Karpas-422 (cell line): ENCODE measurements at regions not wholly inside any gene's neighbourhood (a gene's known extent, or its start where the extent isn't known, plus 50 kb on each side); places are given as distances from the start of the nearest gene placed in this dataset.
"Not testable (repeated sequence)": the region's sequence is repeated elsewhere in the genome, so short reads cannot be mapped to it uniquely, and the experiment has no call there.

Source experiments
- DNase-seq: peaks from one replicate; pipeline ENCODE4 v3.0.0-alpha.2; 2015
- H2AFZ ChIP-seq: fragments of 200-600 bp; sonication (generic); 2 replicates; pipeline ENCODE4 v1.6.1; 2014; ENCODE audit warnings: antibody characterized with exemption, low read length, mixed read lengths
- H3K27ac ChIP-seq: fragments of 200-600 bp; sonication (generic); 2 replicates; pipeline ENCODE4 v1.5.1; 2014; ENCODE audit warnings: mild to moderate bottlenecking, low read length, moderate library complexity
- H3K27me3 ChIP-seq: fragments of 200-600 bp; sonication (generic); 2 replicates; pipeline ENCODE4 v1.6.1; 2014; ENCODE audit warnings: low read length, mixed read lengths
- H3K36me3 ChIP-seq: fragments of 200-600 bp; sonication (generic); 2 replicates; pipeline ENCODE4 v1.6.1; 2014; ENCODE audit warnings: low read length, mixed read lengths; ENCODE audit not compliant: insufficient read depth
- H3K4me1 ChIP-seq: fragments of 200-600 bp; sonication (generic); 2 replicates; pipeline ENCODE4 v1.6.1; 2014; ENCODE audit warnings: mild to moderate bottlenecking, low read length, mixed read lengths
- H3K4me2 ChIP-seq: fragments of 200-600 bp; sonication (generic); 2 replicates; pipeline ENCODE4 v1.6.1; 2014; ENCODE audit warnings: low read length, low read depth, mild to moderate bottlenecking; ENCODE audit not compliant: poor library complexity, severe bottlenecking
- H3K4me3 ChIP-seq: fragments of 200-600 bp; sonication (generic); 2 replicates; pipeline ENCODE4 v1.5.1; 2014; ENCODE audit warnings: mild to moderate bottlenecking, antibody characterized with exemption, low read length, mixed read lengths
- H3K79me2 ChIP-seq: fragments of 200-600 bp; sonication (generic); 2 replicates; pipeline ENCODE4 v1.6.1; 2014; ENCODE audit warnings: mild to moderate bottlenecking, low read length, mixed read lengths
- H3K9ac ChIP-seq: fragments of 200-600 bp; sonication (generic); 2 replicates; pipeline ENCODE4 v1.6.0; 2014; ENCODE audit warnings: low read length
- H3K9me2 ChIP-seq: fragments of 200-600 bp; sonication (generic), shearing (Covaris generic); replicated peaks from 2 replicates; pipeline ENCODE4 v1.6.0; 2014; ENCODE audit warnings: mild to moderate bottlenecking, low read length, moderate library complexity; ENCODE audit not compliant: insufficient read depth
- H3K9me3 ChIP-seq: fragments of 300-700, 200-600 bp; sonication (generic); 2 replicates; pipeline ENCODE4 v1.6.1; 2014; ENCODE audit warnings: low read length, mixed read lengths
- H4K20me1 ChIP-seq: fragments of 200-600 bp; sonication (generic); 2 replicates; pipeline ENCODE4 v1.6.1; 2014; ENCODE audit warnings: mild to moderate bottlenecking, antibody characterized with exemption, low read length, low read depth; ENCODE audit not compliant: insufficient read depth

- no peaks in the 10 kb centered on the region for H3K4me1 ChIP-seq
- no peaks in the 10 kb centered on the region for H3K27me3 ChIP-seq
- no peak overlapping the region for H3K9ac ChIP-seq
- no peaks in the 10 kb centered on the region for H3K9me3 ChIP-seq
- H3K4me2 ChIP-seq, result no peak overlapping the region
- no peaks in the 10 kb centered on the region for H4K20me1 ChIP-seq
- peak; percentile 6 for DNase-seq
- no peak overlapping the region for H2AFZ ChIP-seq
- no peaks in the 10 kb centered on the region for H3K36me3 ChIP-seq
- H3K27ac ChIP-seq, result no peak overlapping the region
- no peaks in the 10 kb centered on the region for H3K79me2 ChIP-seq
- no peak overlapping the region for H3K4me3 ChIP-seq
- H3K9me2 ChIP-seq, result no peaks in the 10 kb centered on the region
Observed at GRCh38 chr5:2066373-2066772, 183.6 kb upstream of the IRX4 start.

- DNase-seq, H3K9me2 ChIP-seq: not testable (repeated sequence)
Observed at GRCh38 chr5:2063380-2063779, 180.7 kb upstream of the IRX4 start.

GRCh38 chr5:2052687-2053086 lies 170.0 kb upstream of the IRX4 start:
- H3K4me1 ChIP-seq, result no peaks in the 10 kb centered on the region
- H4K20me1 ChIP-seq, result no peaks in the 10 kb centered on the region
- no peak overlapping the region for H3K4me3 ChIP-seq
- H3K36me3 ChIP-seq, result no peaks in the 10 kb centered on the region
- no peak overlapping the region for H3K9ac ChIP-seq
- H3K27ac ChIP-seq, result no peak overlapping the region
- H3K27me3 ChIP-seq, result no peaks in the 10 kb centered on the region
- H3K9me2 ChIP-seq, result no peaks in the 10 kb centered on the region
- DNase-seq, result no peak
- H2AFZ ChIP-seq, result no peak overlapping the region
- H3K79me2 ChIP-seq, result no peaks in the 10 kb centered on the region
- H3K9me3 ChIP-seq, result no peaks in the 10 kb centered on the region
- H3K4me2 ChIP-seq, result no peak overlapping the region

More at GRCh38 chr5:2063380-2063779, 180.7 kb upstream of the IRX4 start:
- H3K27ac ChIP-seq, H3K36me3 ChIP-seq, H2AFZ ChIP-seq, H3K4me1 ChIP-seq, H3K27me3 ChIP-seq, H3K9me3 ChIP-seq, H3K9ac ChIP-seq, H3K79me2 ChIP-seq, H4K20me1 ChIP-seq, H3K4me2 ChIP-seq, H3K4me3 ChIP-seq: not testable (repeated sequence)

GRCh38 chr5:2049876-2050275 lies 167.2 kb upstream of the IRX4 start:
- no peaks in the 10 kb centered on the region for H4K20me1 ChIP-seq
- DNase-seq, result no peak

GRCh38 chr5:2048664-2049063 lies 165.9 kb upstream of the IRX4 start:
- no peaks in the 10 kb centered on the region for H3K79me2 ChIP-seq
- H4K20me1 ChIP-seq, result no peaks in the 10 kb centered on the region
- no peak overlapping the region for H3K9ac ChIP-seq
- no peaks in the 10 kb centered on the region for H3K27me3 ChIP-seq
- H3K4me1 ChIP-seq, result no peaks in the 10 kb centered on the region
- H3K27ac ChIP-seq, result no peak overlapping the region
- H2AFZ ChIP-seq, result no peak overlapping the region
- H3K9me2 ChIP-seq, result no peaks in the 10 kb centered on the region
- DNase-seq, result no peak
- H3K4me3 ChIP-seq, result no peak overlapping the region
- no peak overlapping the region for H3K4me2 ChIP-seq
- H3K9me3 ChIP-seq, result no peaks in the 10 kb centered on the region
- H3K36me3 ChIP-seq, result no peaks in the 10 kb centered on the region

More at GRCh38 chr5:2049876-2050275, 167.2 kb upstream of the IRX4 start:
- H3K27ac ChIP-seq, result no peak overlapping the region
- no peak overlapping the region for H3K4me2 ChIP-seq
- H3K36me3 ChIP-seq, result no peaks in the 10 kb centered on the region
- H3K9me2 ChIP-seq, result no peaks in the 10 kb centered on the region
- no peak overlapping the region for H2AFZ ChIP-seq
- H3K9me3 ChIP-seq, result no peaks in the 10 kb centered on the region
- no peak overlapping the region for H3K9ac ChIP-seq
- H3K4me1 ChIP-seq, result no peaks in the 10 kb centered on the region
- H3K79me2 ChIP-seq, result no peaks in the 10 kb centered on the region
- H3K4me3 ChIP-seq, result no peak overlapping the region
- no peaks in the 10 kb centered on the region for H3K27me3 ChIP-seq

GRCh38 chr5:2047341-2047927 lies 164.7 kb upstream of the IRX4 start:
- Histone ChIP-seq H3K27ac (no peak overlapping the region), H3K4me3 (no peak overlapping the region), H3K9me2 (no peaks in the 10 kb centered on the region), H2AFZ (no peak overlapping the region), H3K79me2 (no peaks in the 10 kb centered on the region), H3K4me1 (no peaks in the 10 kb centered on the region), H3K9ac (no peak overlapping the region), H3K27me3 (no peaks in the 10 kb centered on the region), H4K20me1 (no peaks in the 10 kb centered on the region), H3K36me3 (no peaks in the 10 kb centered on the region), H3K4me2 (no peak overlapping the region), H3K9me3 (no peaks in the 10 kb centered on the region)
- no peak for DNase-seq

GRCh38 chr5:2044041-2044440 lies 161.3 kb upstream of the IRX4 start:
- no peaks in the 10 kb centered on the region for H4K20me1 ChIP-seq
- H3K4me3 ChIP-seq, result no peak overlapping the region
- no peak overlapping the region for H3K4me2 ChIP-seq
- H3K4me1 ChIP-seq, result no peaks in the 10 kb centered on the region
- no peak overlapping the region for H3K27ac ChIP-seq
- no peaks in the 10 kb centered on the region for H3K9me3 ChIP-seq
- H3K79me2 ChIP-seq, result no peaks in the 10 kb centered on the region
- no peak overlapping the region for H2AFZ ChIP-seq
- DNase-seq, result no peak
- no peak overlapping the region for H3K9ac ChIP-seq
- no peaks in the 10 kb centered on the region for H3K36me3 ChIP-seq
- no peaks in the 10 kb centered on the region for H3K27me3 ChIP-seq
- H3K9me2 ChIP-seq, result no peaks in the 10 kb centered on the region

- Histone ChIP-seq H3K4me2 (no peak overlapping the region), H2AFZ (no peak overlapping the region), H3K79me2 (no peaks in the 10 kb centered on the region), H3K4me3 (no peak overlapping the region), H3K9me2 (no peaks in the 10 kb centered on the region), H3K9ac (no peak overlapping the region), H3K27me3 (no peaks in the 10 kb centered on the region), H3K4me1 (peaks cover 4% of the 10 kb centered on the region), H3K9me3 (no peaks in the 10 kb centered on the region), H3K36me3 (no peaks in the 10 kb centered on the region), H4K20me1 (no peaks in the 10 kb centered on the region), H3K27ac (no peak overlapping the region)
- DNase-seq, result no peak
Observed at GRCh38 chr5:2039180-2039531, 156.4 kb upstream of the IRX4 start.
